SU-DHL-6 (cell line): ENCODE measurements at regions not wholly inside any gene's neighbourhood (a gene's known extent, or its start where the extent isn't known, plus 50 kb on each side); places are given as distances from the start of the nearest gene placed in this dataset.

ENCODE experiments used
- EZH2phosphoT487 ChIP-seq: fragments of 200-600 bp; sonication (generic), shearing (Covaris generic); conservative IDR thresholded peaks from 2 replicates; pipeline ENCODE4 v1.6.1; 2018; ENCODE audit warnings: mild to moderate bottlenecking, antibody characterized with exemption, low read length, moderate library complexity, mixed read lengths
- TF ChIP-seq, protein P1 (sequence below): fragments of 200-600 bp; sonication (generic); IDR thresholded peaks from one replicate; pipeline ENCODE4 v1.5.1; 2017; ENCODE audit warnings: antibody characterized with exemption, mild to moderate bottlenecking, low read length, moderate library complexity; ENCODE audit not compliant: insufficient read depth, poor library complexity, severe bottlenecking

DNA sequence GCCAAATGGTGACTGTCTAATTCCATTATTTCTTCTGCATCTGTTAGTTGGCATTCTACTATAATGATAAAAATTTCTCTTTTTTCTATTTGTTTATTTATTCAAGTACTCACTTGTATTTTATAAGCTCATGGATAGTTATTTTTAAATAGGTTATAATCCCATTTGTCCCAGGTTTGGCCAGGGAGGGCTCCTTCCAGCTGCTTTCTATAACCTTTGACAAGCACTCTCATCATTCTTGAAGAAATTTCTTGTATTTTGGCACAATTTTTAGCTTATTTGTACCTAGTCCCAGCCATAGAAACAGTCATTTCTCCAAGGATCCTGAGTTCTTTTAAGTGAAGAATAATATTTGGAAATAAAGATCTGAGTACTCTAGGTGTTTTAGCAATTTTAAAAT lies 1038.6 kb upstream of the AGA start:
- TF ChIP-seq, protein P1, sequence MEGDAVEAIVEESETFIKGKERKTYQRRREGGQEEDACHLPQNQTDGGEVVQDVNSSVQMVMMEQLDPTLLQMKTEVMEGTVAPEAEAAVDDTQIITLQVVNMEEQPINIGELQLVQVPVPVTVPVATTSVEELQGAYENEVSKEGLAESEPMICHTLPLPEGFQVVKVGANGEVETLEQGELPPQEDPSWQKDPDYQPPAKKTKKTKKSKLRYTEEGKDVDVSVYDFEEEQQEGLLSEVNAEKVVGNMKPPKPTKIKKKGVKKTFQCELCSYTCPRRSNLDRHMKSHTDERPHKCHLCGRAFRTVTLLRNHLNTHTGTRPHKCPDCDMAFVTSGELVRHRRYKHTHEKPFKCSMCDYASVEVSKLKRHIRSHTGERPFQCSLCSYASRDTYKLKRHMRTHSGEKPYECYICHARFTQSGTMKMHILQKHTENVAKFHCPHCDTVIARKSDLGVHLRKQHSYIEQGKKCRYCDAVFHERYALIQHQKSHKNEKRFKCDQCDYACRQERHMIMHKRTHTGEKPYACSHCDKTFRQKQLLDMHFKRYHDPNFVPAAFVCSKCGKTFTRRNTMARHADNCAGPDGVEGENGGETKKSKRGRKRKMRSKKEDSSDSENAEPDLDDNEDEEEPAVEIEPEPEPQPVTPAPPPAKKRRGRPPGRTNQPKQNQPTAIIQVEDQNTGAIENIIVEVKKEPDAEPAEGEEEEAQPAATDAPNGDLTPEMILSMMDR = no peak
- no peak for TF ChIP-seq EZH2phosphoT487
